ENCODE measurements at regions not wholly inside any gene's neighbourhood (a gene's known extent, or its start where the extent isn't known, plus 50 kb on each side); places are given as distances from the start of the nearest gene placed in this dataset.
"Not testable (repeated sequence)": the region's sequence is repeated elsewhere in the genome, so short reads cannot be mapped to it uniquely, and the experiment has no call there.

GRCh38 chr6:27630727-27631608, 158.1 kb upstream of the ZNF184 start:
- DNase-seq (ENCODE audit: low read depth) = no peak

- DNase-seq (ENCODE audit: low read depth) = no peak
Observed at GRCh38 chr6:27624694-27625262, 151.9 kb upstream of the ZNF184 start.

- DNase-seq (ENCODE audit: low read depth) = no peak
Observed at GRCh38 chr6:27623103-27623502, 150.2 kb upstream of the ZNF184 start.

GRCh38 chr6:27619436-27619835, 146.5 kb upstream of the ZNF184 start:
- DNase-seq (ENCODE audit: low read depth) = no peak

- DNase-seq (ENCODE audit: low read depth) = peak; percentile 57
Observed at GRCh38 chr6:27617700-27618689, 145.1 kb upstream of the ZNF184 start.

GRCh38 chr6:27617046-27617687, 144.3 kb upstream of the ZNF184 start:
- peak; percentile 46 for DNase-seq (ENCODE audit: low read depth)

- no peak for DNase-seq (ENCODE audit: low read depth)
Observed at GRCh38 chr6:27616328-27617045, 143.6 kb upstream of the ZNF184 start.

- no peak for DNase-seq (ENCODE audit: low read depth)
Observed at GRCh38 chr6:27611451-27611850, 138.5 kb upstream of the ZNF184 start.

GRCh38 chr6:27608916-27609883, 136.3 kb upstream of the ZNF184 start:
- peak; percentile 40 for DNase-seq (ENCODE audit: low read depth)

GRCh38 chr6:27605401-27606342, 132.8 kb upstream of the ZNF184 start:
- peak; percentile 39 for DNase-seq (ENCODE audit: low read depth)

- DNase-seq (ENCODE audit: low read depth) = no peak
Observed at GRCh38 chr6:27604986-27605385, 132.1 kb upstream of the ZNF184 start.

GRCh38 chr6:27601668-27602254, 128.9 kb upstream of the ZNF184 start:
- DNase-seq (ENCODE audit: low read depth) = no peak

GRCh38 chr6:27599859-27600532, 127.1 kb upstream of the ZNF184 start:
- no peak for DNase-seq (ENCODE audit: low read depth)

- DNase-seq (ENCODE audit: low read depth) = not testable (repeated sequence)
Observed at GRCh38 chr6:27597031-27597567, 124.2 kb upstream of the ZNF184 start.

GRCh38 chr6:27593861-27594260, 121.0 kb upstream of the ZNF184 start:
- DNase-seq (ENCODE audit: low read depth) = no peak

- DNase-seq (ENCODE audit: low read depth) = no peak
Observed at GRCh38 chr6:27593200-27593818, 120.4 kb upstream of the ZNF184 start.

All from myocyte (in vitro differentiated cells).